ENCODE measurements at regions not wholly inside any gene's neighbourhood (a gene's known extent, or its start where the extent isn't known, plus 50 kb on each side); places are given as distances from the start of the nearest gene placed in this dataset.

- TF ChIP-seq POLR2A (IDR thresholded peaks at IDR 0.05) (no peak), CTCF (IDR thresholded peaks at IDR 0.05) (no peak)
Observed at GRCh38 chr20:4095639-4096038, 53.0 kb upstream of the SMOX start.

Data from transverse colon (tissue), 3 donors.